ENCODE measurements at regions not wholly inside any gene's neighbourhood (a gene's known extent, or its start where the extent isn't known, plus 50 kb on each side); places are given as distances from the start of the nearest gene placed in this dataset.
A peak's percentile ranks its signal among the peaks of the same experiment; 100 is the strongest.
"Not testable (repeated sequence)": the region's sequence is repeated elsewhere in the genome, so short reads cannot be mapped to it uniquely, and the experiment has no call there.

DNA sequence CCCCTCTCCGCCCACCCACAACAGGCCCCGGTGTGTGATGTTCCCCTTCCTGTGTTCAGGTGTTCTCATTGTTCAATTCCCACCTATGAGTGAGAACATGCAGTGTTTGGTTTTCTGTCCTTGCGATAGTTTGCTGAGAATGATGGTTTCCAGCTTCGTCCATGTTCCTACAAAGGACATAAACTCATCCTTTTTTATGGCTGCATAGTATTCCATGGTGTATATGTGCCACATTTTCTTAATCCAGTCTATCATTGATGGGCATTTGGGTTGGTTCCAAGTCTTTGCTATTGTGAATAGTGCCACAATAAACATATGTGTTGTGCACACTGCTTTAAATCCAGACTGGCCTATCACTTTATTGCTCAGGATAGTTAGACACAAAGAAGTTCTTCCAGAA lies 309.1 kb downstream of the MTX2 start:
- not testable (repeated sequence) for DNase-seq

DNA sequence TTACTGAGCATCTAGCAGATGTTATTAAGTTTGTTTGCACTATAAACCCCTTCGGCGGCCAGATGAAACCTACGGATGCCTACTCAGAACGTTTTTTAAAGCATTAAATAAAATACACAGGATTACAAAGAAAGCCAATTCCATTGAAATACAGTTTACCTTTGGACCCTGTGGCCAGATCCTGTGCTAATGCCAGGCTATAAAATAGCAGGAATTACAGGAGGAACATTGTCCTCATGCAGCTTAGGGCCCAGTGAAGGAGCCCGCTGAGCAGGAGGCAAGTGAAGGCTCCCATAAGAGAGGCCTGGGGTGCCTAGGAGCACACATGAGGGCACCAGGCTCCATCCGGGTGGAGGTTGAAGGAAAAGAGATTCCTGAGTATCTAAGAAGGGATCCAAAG lies 310.4 kb downstream of the MTX2 start:
- DNase-seq, result no peak

- DNase-seq, result no peak
Observed at GRCh38 chr2:176581557-176582165, 312.4 kb downstream of the MTX2 start.

- no peak for DNase-seq
Observed at GRCh38 chr2:176582176-176582575, 312.9 kb downstream of the MTX2 start.

- peak; percentile 45 for DNase-seq
Observed at GRCh38 chr2:176582990-176583481, 313.8 kb downstream of the MTX2 start.

DNA sequence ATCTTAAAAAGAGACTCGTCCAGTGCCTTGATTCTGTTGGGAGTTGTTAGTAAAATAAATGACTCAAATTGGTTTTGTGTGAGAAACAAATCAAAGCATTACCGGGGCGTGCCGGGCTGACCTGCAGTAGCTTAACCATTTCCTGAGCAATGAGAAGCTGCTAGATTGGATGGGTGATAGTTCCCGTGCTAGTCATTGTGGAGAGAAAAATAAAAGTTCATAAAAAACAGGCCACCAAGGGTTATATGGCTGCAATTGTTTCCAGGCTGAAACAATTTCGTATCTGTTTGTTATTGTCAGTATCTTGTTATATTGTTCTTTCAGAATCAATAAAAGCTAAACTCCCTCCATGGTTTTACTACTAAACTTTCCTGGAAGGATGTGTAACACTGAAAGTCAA lies 314.4 kb downstream of the MTX2 start:
- peak; percentile 67 for DNase-seq

- no peak for DNase-seq
Observed at GRCh38 chr2:176584333-176584732, 315.1 kb downstream of the MTX2 start.

GRCh38 chr2:176585291-176585690 lies 316.0 kb downstream of the MTX2 start:
- DNase-seq, result no peak

- no peak for DNase-seq
Observed at GRCh38 chr2:176585791-176586190, 316.5 kb downstream of the MTX2 start.

DNA sequence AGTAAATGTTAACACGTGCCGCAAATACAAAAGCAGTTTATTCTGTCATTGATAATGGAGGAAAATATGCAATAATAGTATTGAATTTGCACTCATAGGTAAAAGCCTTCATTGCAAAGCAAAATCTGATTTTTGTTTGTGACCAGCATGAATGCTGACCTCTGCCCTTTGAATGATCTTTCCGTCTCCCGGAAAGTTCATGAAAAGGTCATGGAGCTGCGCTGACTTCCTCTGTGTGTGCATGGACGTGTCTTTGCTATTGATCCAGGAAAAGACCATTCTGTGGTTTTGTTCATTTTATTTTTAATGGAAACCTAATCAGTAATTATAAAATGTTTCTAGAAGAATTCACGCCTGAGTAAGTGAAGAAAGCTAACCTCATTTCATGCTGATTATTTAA lies 320.0 kb downstream of the MTX2 start:
- no peak for DNase-seq

GRCh38 chr2:176589825-176590440 lies 320.7 kb downstream of the MTX2 start:
- no peak for DNase-seq

DNA sequence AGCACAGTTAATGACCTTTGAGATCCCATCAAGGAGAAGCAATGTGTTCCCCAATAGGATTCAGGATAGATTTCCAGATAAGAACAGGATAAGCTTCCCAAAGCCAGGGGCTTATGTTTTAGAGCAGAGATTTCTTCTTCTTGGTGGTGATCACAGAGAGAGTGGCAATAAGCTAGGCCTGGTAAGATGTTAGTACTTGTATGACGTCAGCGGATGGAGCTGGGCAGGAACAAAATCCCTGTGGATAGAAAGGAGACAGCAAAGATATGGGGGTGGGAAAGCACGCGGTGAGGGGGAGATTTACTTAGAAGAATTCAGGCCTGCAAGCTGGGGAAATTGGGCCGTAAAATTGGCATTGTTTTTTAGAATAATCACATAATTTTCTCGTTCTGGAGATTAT lies 323.0 kb downstream of the MTX2 start:
- DNase-seq, result no peak

DNA sequence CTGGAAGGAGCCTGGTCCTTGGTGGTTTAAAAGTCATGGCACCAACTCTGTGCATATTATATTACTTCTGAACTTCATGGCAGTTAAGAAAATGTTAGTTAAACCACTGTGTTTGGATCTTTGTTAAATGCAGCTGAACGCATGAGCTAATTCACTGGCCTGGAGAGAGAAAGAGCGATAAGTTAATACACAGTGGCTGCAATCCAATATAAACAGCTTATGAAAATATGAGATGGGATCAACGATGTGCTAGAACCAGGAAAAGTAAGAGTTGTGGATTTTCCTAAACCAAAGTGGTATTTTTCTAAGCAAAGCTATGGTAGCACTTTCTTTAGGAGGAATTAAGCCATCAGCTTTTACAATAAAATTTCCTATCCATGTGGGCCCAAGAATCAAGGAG lies 326.7 kb downstream of the MTX2 start:
- DNase-seq, result no peak

- DNase-seq, result no peak
Observed at GRCh38 chr2:176597916-176598315, 328.7 kb downstream of the MTX2 start.

DNA sequence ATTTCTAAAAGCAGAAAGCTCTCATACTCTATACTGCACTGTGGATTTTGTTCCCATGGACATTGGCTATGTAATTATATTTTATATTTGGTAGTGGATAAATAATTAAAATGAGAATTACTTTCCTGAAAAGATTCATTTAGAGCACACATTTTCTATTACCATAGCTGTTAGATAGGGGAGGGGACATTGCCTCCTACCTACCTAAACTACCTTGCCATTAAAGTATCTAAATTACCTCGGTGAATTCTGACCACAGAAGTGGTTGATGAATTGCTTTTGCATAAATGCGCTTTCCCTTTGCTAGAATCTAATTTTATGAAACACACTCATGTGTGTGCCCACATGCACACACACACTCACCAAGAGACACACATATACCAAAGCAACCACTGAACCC lies 329.1 kb downstream of the MTX2 start:
- no peak for DNase-seq

- DNase-seq, result no peak
Observed at GRCh38 chr2:176599796-176600485, 330.7 kb downstream of the MTX2 start.

GRCh38 chr2:176601066-176601465 lies 331.8 kb downstream of the MTX2 start:
- DNase-seq, result no peak

DNA sequence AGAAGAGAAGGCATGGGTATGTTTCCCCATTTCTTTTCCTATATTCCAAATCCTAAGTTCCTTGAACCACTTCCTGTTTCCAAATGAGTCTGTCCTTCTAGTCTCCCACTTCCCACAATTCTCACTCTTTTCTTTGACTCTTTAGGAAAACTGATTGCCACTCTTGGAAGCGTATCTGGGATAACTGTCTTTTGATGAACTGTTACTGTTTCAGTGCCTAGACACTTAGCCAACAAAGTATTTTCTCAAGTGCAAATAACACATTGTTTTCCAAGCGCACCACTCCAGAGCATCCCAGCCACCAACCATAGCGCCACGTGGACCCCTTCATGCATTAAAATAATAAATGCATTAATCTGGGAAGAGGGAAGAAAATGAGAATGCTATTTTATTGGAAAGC lies 342.8 kb downstream of the MTX2 start:
- DNase-seq, result no peak

- DNase-seq, result no peak
Observed at GRCh38 chr2:176612736-176613135, 343.5 kb downstream of the MTX2 start.

DNA sequence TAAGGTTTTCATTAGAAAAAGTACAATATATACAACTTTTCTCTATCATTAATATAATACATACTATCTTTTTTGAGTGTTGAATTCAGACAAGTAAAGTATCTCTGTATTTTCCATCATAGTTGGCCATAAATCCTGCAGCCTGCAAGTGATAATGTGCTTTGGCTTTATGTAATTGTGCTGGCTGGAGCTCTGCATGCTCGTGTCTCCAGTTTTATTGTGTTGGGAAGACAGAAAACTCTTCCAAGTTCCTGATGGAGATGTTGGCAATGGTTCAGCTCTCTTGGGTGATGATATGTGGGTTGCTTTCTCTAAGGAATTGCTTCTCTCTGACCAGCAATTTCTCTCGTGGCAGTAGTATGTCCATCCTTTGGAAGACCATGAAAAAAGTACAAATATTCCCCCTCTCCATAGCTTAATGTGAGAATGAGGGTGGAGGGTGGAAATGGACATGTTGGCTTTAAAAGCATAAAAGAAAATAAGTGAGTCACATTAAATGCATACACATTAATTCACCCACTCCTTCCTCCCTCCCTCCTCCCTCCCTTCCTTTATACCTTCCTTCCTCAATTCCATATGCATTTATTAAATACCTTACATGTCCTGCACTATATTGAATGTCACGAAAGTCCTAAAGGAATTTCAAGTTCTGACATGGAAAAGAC lies 344.2 kb downstream of the MTX2 start:
- no peak for DNase-seq

DNA sequence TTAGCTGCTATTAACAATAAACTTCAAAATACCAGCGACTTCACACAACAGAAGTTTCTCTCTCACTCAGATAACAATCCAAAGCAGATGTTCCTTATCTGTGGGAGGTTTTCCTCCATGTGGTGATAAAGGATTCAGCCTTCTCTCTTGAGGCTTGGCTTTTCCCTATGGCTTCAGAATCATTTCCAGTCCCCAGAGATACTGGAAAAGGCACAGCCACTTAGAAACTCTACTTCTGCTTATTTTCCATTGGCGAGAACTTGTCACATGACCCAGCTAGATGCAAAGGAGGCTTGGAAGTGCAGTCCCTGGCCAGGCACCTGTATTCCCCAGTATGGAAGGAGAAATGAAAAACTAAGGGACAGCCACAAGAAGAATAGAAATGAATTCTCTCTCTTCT lies 344.8 kb downstream of the MTX2 start:
- DNase-seq, result no peak

DNA sequence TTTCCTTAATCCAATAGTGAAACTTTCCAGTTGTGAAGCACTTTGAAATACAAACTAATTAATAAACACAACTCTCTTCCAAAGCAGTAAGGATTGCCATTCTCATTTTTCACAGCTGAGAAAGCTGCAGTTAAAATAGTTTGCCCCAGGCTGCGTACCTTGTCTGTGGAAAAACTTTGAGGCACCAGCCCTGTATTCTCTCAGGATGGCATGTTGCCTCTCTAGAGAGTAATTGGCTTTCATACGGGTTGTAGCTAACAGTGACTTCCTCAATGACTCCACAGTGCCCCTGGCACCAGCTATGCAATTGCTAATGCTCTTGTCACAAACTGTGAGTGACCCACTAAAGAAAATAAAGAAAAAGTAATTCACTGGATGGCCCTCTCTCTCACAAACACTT lies 345.7 kb downstream of the MTX2 start:
- no peak for DNase-seq

DNA sequence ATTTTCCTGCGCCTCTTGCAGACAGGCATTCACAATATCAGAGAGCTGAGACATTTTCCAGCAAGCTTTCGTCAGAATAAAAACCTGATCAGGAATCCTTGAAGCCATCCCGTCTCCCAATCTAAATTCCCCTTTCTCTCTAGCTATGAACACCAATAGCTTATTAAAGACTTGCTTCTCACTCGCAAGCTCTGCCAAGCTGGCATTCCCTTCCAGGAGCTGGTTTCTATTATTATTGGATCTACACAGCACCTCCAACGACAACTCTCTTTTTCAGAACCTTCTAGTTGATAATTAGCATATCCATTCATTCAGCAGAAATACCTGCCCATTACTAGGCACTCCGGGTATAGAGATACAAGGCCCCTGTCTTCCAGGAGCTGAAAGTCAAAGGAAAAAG lies 350.3 kb downstream of the MTX2 start:
- DNase-seq, result no peak

- DNase-seq, result no peak
Observed at GRCh38 chr2:176621350-176621749, 352.1 kb downstream of the MTX2 start.
